PC-3 (cell line): ENCODE measurements at regions not wholly inside any gene's neighbourhood (a gene's known extent, or its start where the extent isn't known, plus 50 kb on each side); places are given as distances from the start of the nearest gene placed in this dataset.

Experiments
- CTCF ChIP-seq: fragments of 300-600 bp; sonication (generic); conservative IDR thresholded peaks from 2 replicates; pipeline ENCODE4 v1.5.1; 2017; ENCODE audit warnings: antibody characterized with exemption, low read depth, mild to moderate bottlenecking, low read length
- EZH2 ChIP-seq: fragments of 300-600 bp; sonication (generic); IDR thresholded peaks from one replicate; pipeline ENCODE4 v1.6.1; 2017; ENCODE audit warnings: antibody characterized with exemption, mild to moderate bottlenecking, low read length; ENCODE audit not compliant: unreplicated experiment
- EZH2phosphoT487 ChIP-seq: fragments of 300-600 bp; sonication (generic); IDR thresholded peaks from 2 replicates; pipeline ENCODE4 v1.6.1; 2018; ENCODE audit warnings: mild to moderate bottlenecking, antibody characterized with exemption, low read length, borderline replicate concordance

- TF ChIP-seq CTCF: no peak
- no peak for TF ChIP-seq EZH2
- TF ChIP-seq EZH2phosphoT487: no peak
Measured at GRCh38 chr6:113292646-113293422, 564.3 kb upstream of the MARCKS start.
